ENCODE measurements at regions not wholly inside any gene's neighbourhood (a gene's known extent, or its start where the extent isn't known, plus 50 kb on each side); places are given as distances from the start of the nearest gene placed in this dataset.

DNA sequence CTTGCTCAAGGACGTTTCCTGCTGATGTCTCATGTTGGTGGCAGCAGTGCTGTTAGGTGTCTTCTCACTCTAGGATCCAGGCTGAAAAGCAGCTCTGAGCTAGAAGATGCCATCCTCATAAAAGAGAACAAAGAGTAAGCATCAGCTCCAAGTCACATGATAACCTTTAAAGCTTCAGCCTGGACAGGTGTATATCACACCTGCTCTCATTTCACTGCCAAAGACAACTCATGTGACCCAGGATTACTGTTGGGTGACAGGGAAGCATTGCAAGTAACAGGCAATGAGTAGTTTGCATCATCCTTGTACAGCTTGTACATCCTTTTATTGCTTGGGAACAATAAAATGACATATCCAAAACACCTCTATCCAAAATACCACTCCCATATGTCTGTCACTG lies 423.4 kb upstream of the DPP6 start:
- Histone ChIP-seq H3K36me3 (no peaks in the 10 kb centered on the region), H3K27me3 (no peaks in the 10 kb centered on the region), H3K4me1 (ENCODE audit: control insufficient read depth in 1 of 2, insufficient read depth in 1 of 2, low read depth in 1 of 2, low read length in 1 of 2) (no peaks in the 10 kb centered on the region), H3K4me3 (ENCODE audit: low read depth in 1 of 2, low read length in 1 of 2) (no peak overlapping the region), H3K27ac (no peak overlapping the region), H3K9me3 (no peaks in the 10 kb centered on the region)
- TF ChIP-seq, protein P1, sequence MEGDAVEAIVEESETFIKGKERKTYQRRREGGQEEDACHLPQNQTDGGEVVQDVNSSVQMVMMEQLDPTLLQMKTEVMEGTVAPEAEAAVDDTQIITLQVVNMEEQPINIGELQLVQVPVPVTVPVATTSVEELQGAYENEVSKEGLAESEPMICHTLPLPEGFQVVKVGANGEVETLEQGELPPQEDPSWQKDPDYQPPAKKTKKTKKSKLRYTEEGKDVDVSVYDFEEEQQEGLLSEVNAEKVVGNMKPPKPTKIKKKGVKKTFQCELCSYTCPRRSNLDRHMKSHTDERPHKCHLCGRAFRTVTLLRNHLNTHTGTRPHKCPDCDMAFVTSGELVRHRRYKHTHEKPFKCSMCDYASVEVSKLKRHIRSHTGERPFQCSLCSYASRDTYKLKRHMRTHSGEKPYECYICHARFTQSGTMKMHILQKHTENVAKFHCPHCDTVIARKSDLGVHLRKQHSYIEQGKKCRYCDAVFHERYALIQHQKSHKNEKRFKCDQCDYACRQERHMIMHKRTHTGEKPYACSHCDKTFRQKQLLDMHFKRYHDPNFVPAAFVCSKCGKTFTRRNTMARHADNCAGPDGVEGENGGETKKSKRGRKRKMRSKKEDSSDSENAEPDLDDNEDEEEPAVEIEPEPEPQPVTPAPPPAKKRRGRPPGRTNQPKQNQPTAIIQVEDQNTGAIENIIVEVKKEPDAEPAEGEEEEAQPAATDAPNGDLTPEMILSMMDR (IDR thresholded peaks at IDR 0.05), result no peak

- H3K4me3 ChIP-seq (ENCODE audit: low read depth in 1 of 2, low read length in 1 of 2), result no peak overlapping the region
Measured at GRCh38 chr7:153638821-153639435, 413.3 kb upstream of the DPP6 start.

GRCh38 chr7:153640586-153640985 lies 411.6 kb upstream of the DPP6 start:
- H3K27me3 ChIP-seq, result no peaks in the 10 kb centered on the region
- no peak overlapping the region for H3K4me3 ChIP-seq (ENCODE audit: low read depth in 1 of 2, low read length in 1 of 2)
- no peaks in the 10 kb centered on the region for H3K36me3 ChIP-seq
- H3K27ac ChIP-seq, result no peak overlapping the region
- no peaks in the 10 kb centered on the region for H3K9me3 ChIP-seq
- H3K4me1 ChIP-seq (ENCODE audit: control insufficient read depth in 1 of 2, insufficient read depth in 1 of 2, low read depth in 1 of 2, low read length in 1 of 2), result no peaks in the 10 kb centered on the region
- TF ChIP-seq, protein P1 (IDR thresholded peaks at IDR 0.05), result no peak

More at GRCh38 chr7:153638821-153639435, 413.3 kb upstream of the DPP6 start:
- Histone ChIP-seq H3K27ac (no peak overlapping the region), H3K9me3 (no peaks in the 10 kb centered on the region), H3K27me3 (no peaks in the 10 kb centered on the region), H3K4me1 (ENCODE audit: control insufficient read depth in 1 of 2, insufficient read depth in 1 of 2, low read depth in 1 of 2, low read length in 1 of 2) (no peaks in the 10 kb centered on the region), H3K36me3 (no peaks in the 10 kb centered on the region)
- TF ChIP-seq, protein P1 (IDR thresholded peaks at IDR 0.05), result no peak

DNA sequence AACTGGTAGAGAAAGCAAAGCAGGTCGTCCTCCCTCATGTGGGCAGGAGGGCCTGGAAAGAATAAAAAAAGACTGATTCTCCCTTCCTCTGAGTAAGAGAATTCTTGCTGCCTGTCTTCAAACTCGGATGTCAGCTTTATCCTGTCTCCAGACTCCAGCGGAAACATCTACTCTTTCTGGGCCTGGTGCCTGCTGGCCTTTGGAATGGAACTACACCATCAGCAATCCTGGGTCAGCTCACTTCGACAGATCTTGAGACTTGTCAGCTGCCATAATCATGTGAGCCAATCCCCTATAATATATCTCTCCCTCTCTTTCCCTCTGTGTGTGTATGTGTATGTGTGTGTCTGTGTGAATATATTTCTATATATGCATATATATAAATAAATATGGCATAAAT lies 411.0 kb upstream of the DPP6 start:
- Histone ChIP-seq H3K4me3 (ENCODE audit: low read depth in 1 of 2, low read length in 1 of 2) (no peak overlapping the region), H3K4me1 (ENCODE audit: control insufficient read depth in 1 of 2, insufficient read depth in 1 of 2, low read depth in 1 of 2, low read length in 1 of 2) (no peaks in the 10 kb centered on the region), H3K27me3 (no peaks in the 10 kb centered on the region), H3K27ac (no peak overlapping the region), H3K9me3 (no peaks in the 10 kb centered on the region), H3K36me3 (no peaks in the 10 kb centered on the region)
- TF ChIP-seq, protein P1 (IDR thresholded peaks at IDR 0.05), result no peak

DNA sequence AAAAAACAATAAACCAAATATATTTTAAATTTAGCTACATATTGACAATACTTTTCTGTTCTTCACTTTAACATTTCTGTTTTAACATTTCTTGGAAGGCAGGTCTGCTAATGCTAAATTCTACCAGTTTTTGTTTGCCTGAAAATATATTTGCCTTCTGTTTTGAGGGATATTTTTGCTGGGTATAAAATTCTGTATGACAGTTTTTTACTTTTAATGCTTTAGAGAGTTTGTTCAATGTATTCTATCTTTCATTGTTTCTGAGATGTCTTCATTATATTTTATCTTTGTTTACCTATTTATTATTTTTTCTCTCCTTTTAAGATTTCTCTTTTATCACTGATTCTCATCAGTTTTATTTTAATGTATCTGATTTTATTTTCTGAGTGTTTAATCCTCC lies 409.2 kb upstream of the DPP6 start:
- TF ChIP-seq, protein P1 (IDR thresholded peaks at IDR 0.05), result no peak
- no peak overlapping the region for H3K4me3 ChIP-seq (ENCODE audit: low read depth in 1 of 2, low read length in 1 of 2)
- no peak overlapping the region for H3K27ac ChIP-seq
- no peaks in the 10 kb centered on the region for H3K9me3 ChIP-seq
- no peaks in the 10 kb centered on the region for H3K4me1 ChIP-seq (ENCODE audit: control insufficient read depth in 1 of 2, insufficient read depth in 1 of 2, low read depth in 1 of 2, low read length in 1 of 2)
- no peaks in the 10 kb centered on the region for H3K27me3 ChIP-seq
- H3K36me3 ChIP-seq, result no peaks in the 10 kb centered on the region

Data from neutrophil (primary cell).